Stomach (tissue), 8 donors: ENCODE measurements at regions not wholly inside any gene's neighbourhood (a gene's known extent, or its start where the extent isn't known, plus 50 kb on each side); places are given as distances from the start of the nearest gene placed in this dataset.

ENCODE experiments used
- DNase-seq, 2 donors: peaks; one replicate each; pipeline versions ENCODE4 v3.0.0 to v3.0.0-alpha.2; 2013 to 2019
- H3K27ac ChIP-seq, 5 donors: fragments of 200-600 bp in 4 of 5; sonication (generic) in 4 of 5; one replicate each; pipeline ENCODE4 v1.5.1; 2013 to 2019; ENCODE audit warnings: mild to moderate bottlenecking in 1 of 5, moderate library complexity in 1 of 5
- H3K27me3 ChIP-seq, 3 donors: fragments of 200-600 bp; sonication (generic); one replicate each; pipeline ENCODE4 v1.5.1; 2017 to 2019; ENCODE audit warnings: mixed run types in 1 of 3
- H3K36me3 ChIP-seq, 4 donors: fragments of 200-600 bp; sonication (generic); 1 replicate in 3 of 4; 2 replicates in 1 of 4; pipeline ENCODE4 v1.5.1; 2016 to 2019
- H3K4me1 ChIP-seq, 4 donors: fragments of 200-600 bp; sonication (generic); one replicate each; pipeline ENCODE4 v1.5.1; 2016 to 2019
- H3K4me3 ChIP-seq, 4 donors: fragments of 200-600 bp; sonication (generic) in 3 of 4; one replicate each; pipeline ENCODE4 v1.5.1; 2016 to 2019; ENCODE audit warnings: mild to moderate bottlenecking in 1 of 4
- H3K9me3 ChIP-seq, 4 donors: fragments of 200-600 bp; sonication (generic); one replicate each; pipeline ENCODE4 v1.5.1; 2016 to 2019
- CTCF ChIP-seq, 7 experiments: fragments of 450-650 bp in 4 of 7; fragments of 200-600 bp in 3 of 7; sonication (generic) in 3 of 7; IDR thresholded peaks; one replicate each; pipeline ENCODE4 v1.5.1; 2016 to 2019; ENCODE audit warnings: antibody characterized with exemption in 7 of 7, control low read depth in 2 of 7, mild to moderate bottlenecking in 1 of 7
- EP300 ChIP-seq: sonication (generic); formaldehyde crosslinking; IDR thresholded peaks from one replicate; pipeline ENCODE4 v1.6.1; 2017; ENCODE audit warnings: antibody characterized with exemption
- POLR2A ChIP-seq, 4 donors: fragments of 450-650 bp; IDR thresholded peaks; one replicate each; pipeline ENCODE4 v1.6.1; 2016; ENCODE audit warnings: antibody characterized with exemption in 4 of 4, control low read depth in 2 of 4, mild to moderate bottlenecking in 1 of 4, moderate library complexity in 1 of 4
- POLR2AphosphoS5 ChIP-seq, 3 donors: sonication (generic); formaldehyde crosslinking; IDR thresholded peaks; one replicate each; pipeline ENCODE4 v1.6.1; 2016; ENCODE audit warnings: antibody characterized with exemption in 3 of 3
- WGBS, 5 donors: extraction: QIAGEN DNeasy Blood & Tissue Kit in 3 of 5; methylation state at CpG; one replicate each; pipeline versions ENCODE4 v1.1.5 to v1.1.7; 2013 to 2018; 5-methylcytosine and 5-hydroxymethylcytosine counted together
- intact Hi-C: fragments of 100-400 bp; cut with DNase I; formaldehyde crosslinking; loops from one replicate; pipeline ENCODE4 v1.15.1; 2023; ENCODE audit warnings: low total_unique reads
- donor health status: healthy with polysubstance abuse.
- donor health status: Bipolar disorder and iron deficiency.
- donor health status: healthy.

- no peaks in the 10 kb centered on the region for H3K36me3 ChIP-seq
- intact Hi-C loops = no loop called here
- WGBS, 5 donors = 66 to 84% (median 74%) methylated on average over 2 of the region's 2 CpGs
- H3K4me3 ChIP-seq = no peak overlapping the region
- TF ChIP-seq POLR2A (IDR thresholded peaks at IDR 0.05) (no peak), EP300 (no peak), CTCF (IDR thresholded peaks at IDR 0.05) (no peak)
- H3K27me3 ChIP-seq = no peaks in the 10 kb centered on the region
- DNase-seq = no peak
- peaks cover 0 to 2% (median 1%) of the 10 kb centered on the region in 4 donors for H3K4me1 ChIP-seq
- no peak overlapping the region for H3K27ac ChIP-seq
- no peaks in the 10 kb centered on the region for H3K9me3 ChIP-seq
Observed at GRCh38 chr4:24243641-24244040, 340.7 kb downstream of the DHX15 start.

GRCh38 chr4:24241511-24241910 is 342.8 kb downstream of the DHX15 start:
- 74 to 81% (median 78%) methylated on average over 5 of the region's 5 CpGs for WGBS, 5 donors
- no peaks in the 10 kb centered on the region for H3K27me3 ChIP-seq
- no peaks in the 10 kb centered on the region for H3K9me3 ChIP-seq
- no peak overlapping the region for H3K4me3 ChIP-seq
- H3K36me3 ChIP-seq = no peaks in the 10 kb centered on the region
- no peak for TF ChIP-seq EP300
- no peak for TF ChIP-seq CTCF (IDR thresholded peaks at IDR 0.05)
- TF ChIP-seq POLR2A (IDR thresholded peaks at IDR 0.05) = no peak
- TF ChIP-seq POLR2AphosphoS5 (IDR thresholded peaks at IDR 0.05) = no peak
- H3K27ac ChIP-seq = no peak overlapping the region
- no peaks in the 10 kb centered on the region for H3K4me1 ChIP-seq
- intact Hi-C loops = no loop called here
- DNase-seq = no peak

- H3K4me1 ChIP-seq = no peaks in the 10 kb centered on the region
- TF ChIP-seq POLR2AphosphoS5 (IDR thresholded peaks at IDR 0.05) (no peak), CTCF (IDR thresholded peaks at IDR 0.05) (no peak), EP300 (no peak), POLR2A (IDR thresholded peaks at IDR 0.05) (no peak)
- intact Hi-C loops = no loop called here
Observed at GRCh38 chr4:24240655-24241054, 343.7 kb downstream of the DHX15 start.

GRCh38 chr4:24237709-24238108 is 346.6 kb downstream of the DHX15 start:
- Histone ChIP-seq H3K36me3 (no peaks in the 10 kb centered on the region), H3K27ac (no peak overlapping the region), H3K4me1 (no peaks in the 10 kb centered on the region), H3K27me3 (no peaks in the 10 kb centered on the region), H3K4me3 (no peak overlapping the region), H3K9me3 (no peaks in the 10 kb centered on the region)
- intact Hi-C loops = no loop called here
- WGBS, 5 donors = 89 to 94% (median 92%) methylated on average over 7 of the region's 7 CpGs
- TF ChIP-seq CTCF (IDR thresholded peaks at IDR 0.05) (no peak), POLR2AphosphoS5 (IDR thresholded peaks at IDR 0.05) (no peak), EP300 (no peak), POLR2A (IDR thresholded peaks at IDR 0.05) (no peak)
- no peak for DNase-seq

More at GRCh38 chr4:24240655-24241054, 343.7 kb downstream of the DHX15 start:
- no peak for DNase-seq
- Histone ChIP-seq H3K27ac (no peak overlapping the region), H3K4me3 (no peak overlapping the region), H3K27me3 (no peaks in the 10 kb centered on the region), H3K36me3 (no peaks in the 10 kb centered on the region), H3K9me3 (no peaks in the 10 kb centered on the region)

GRCh38 chr4:24236532-24236931 is 346.7 kb upstream of the PPARGC1A start:
- intact Hi-C loops = no loop called here
- H3K27me3 ChIP-seq = no peaks in the 10 kb centered on the region
- H3K36me3 ChIP-seq = no peaks in the 10 kb centered on the region
- 65 to 77% (median 73%) methylated on average over 3 of the region's 3 CpGs for WGBS, 5 donors
- H3K27ac ChIP-seq = no peak overlapping the region
- DNase-seq = no peak
- no peak for TF ChIP-seq CTCF (IDR thresholded peaks at IDR 0.05)
- no peak for TF ChIP-seq POLR2A (IDR thresholded peaks at IDR 0.05)
- no peak for TF ChIP-seq POLR2AphosphoS5 (IDR thresholded peaks at IDR 0.05)
- TF ChIP-seq EP300 = no peak
- H3K9me3 ChIP-seq = no peaks in the 10 kb centered on the region
- no peaks in the 10 kb centered on the region for H3K4me1 ChIP-seq
- H3K4me3 ChIP-seq = no peak overlapping the region
